MM.1S (cell line): ENCODE measurements at regions not wholly inside any gene's neighbourhood (a gene's known extent, or its start where the extent isn't known, plus 50 kb on each side); places are given as distances from the start of the nearest gene placed in this dataset.

Source experiments
- DNase-seq: peaks from one replicate; pipeline ENCODE4 v3.0.0-alpha.2; 2015
- H2AFZ ChIP-seq: fragments of 300-600 bp; sonication (generic); 2 replicates; pipeline ENCODE4 v1.6.0; 2016; ENCODE audit warnings: antibody characterized with exemption, low read length
- H3F3A ChIP-seq: fragments of 300-600 bp; sonication (generic); 2 replicates; pipeline ENCODE4 v1.6.1; 2016; ENCODE audit warnings: mild to moderate bottlenecking, antibody characterized with exemption, low read length, moderate library complexity, mixed read lengths; ENCODE audit not compliant: insufficient read depth
- H3K27ac ChIP-seq: fragments of 300-600 bp; sonication (generic); 2 replicates; pipeline ENCODE4 v1.5.1; 2016; ENCODE audit warnings: mild to moderate bottlenecking, low read length
- H3K27me3 ChIP-seq: fragments of 300-600 bp; sonication (generic); replicated peaks from 2 replicates; pipeline ENCODE4 v1.6.0; 2016; ENCODE audit warnings: low read length; ENCODE audit not compliant: insufficient read depth
- H3K36me3 ChIP-seq: fragments of 300-600 bp; sonication (generic); replicated peaks from 2 replicates; pipeline ENCODE4 v1.6.1; 2016; ENCODE audit warnings: mild to moderate bottlenecking, low read length, mixed read lengths; ENCODE audit not compliant: insufficient read depth
- H3K4me1 ChIP-seq: fragments of 300-600 bp; sonication (generic); 2 replicates; pipeline ENCODE4 v1.6.1; 2016; ENCODE audit warnings: low read length, mixed read lengths
- H3K4me2 ChIP-seq: fragments of 300-600 bp; sonication (generic); 2 replicates; pipeline ENCODE4 v1.6.0; 2016; ENCODE audit warnings: low read depth, low read length
- H3K4me3 ChIP-seq: fragments of 300-600 bp; sonication (generic); 2 replicates; pipeline ENCODE4 v1.5.1; 2016; ENCODE audit warnings: low read length, mixed read lengths
- H3K79me2 ChIP-seq: fragments of 300-600 bp; sonication (generic); 2 replicates; pipeline ENCODE4 v1.6.1; 2016; ENCODE audit warnings: mixed run types, low read length, mixed read lengths
- H3K9ac ChIP-seq: fragments of 300-600 bp; sonication (generic); 2 replicates; pipeline ENCODE4 v1.6.1; 2016; ENCODE audit warnings: low read length, mixed read lengths
- H3K9me2 ChIP-seq: fragments of 300-600 bp; sonication (generic); replicated peaks from 2 replicates; pipeline ENCODE4 v1.6.1; 2016; ENCODE audit warnings: mild to moderate bottlenecking, low read length, mixed read lengths; ENCODE audit not compliant: insufficient read depth
- H3K9me3 ChIP-seq: fragments of 300-600 bp; sonication (generic); replicated peaks from 2 replicates; pipeline ENCODE4 v1.6.1; 2016; ENCODE audit warnings: mild to moderate bottlenecking, low read length, mixed read lengths; ENCODE audit not compliant: insufficient read depth
- H4K20me1 ChIP-seq: fragments of 300-600 bp; sonication (generic); 2 replicates; pipeline ENCODE4 v1.6.1; 2016; ENCODE audit warnings: mild to moderate bottlenecking, low read length, moderate library complexity, mixed read lengths; ENCODE audit not compliant: insufficient read depth
- EZH2 ChIP-seq: fragments of 300-600 bp; sonication (generic); optimal IDR thresholded peaks from 2 replicates; pipeline ENCODE3; 2017; ENCODE audit warnings: low read depth, mild to moderate bottlenecking, antibody characterized with exemption, low read length, mixed read lengths
- EZH2phosphoT487 ChIP-seq: fragments of 300-600 bp; sonication (generic); IDR thresholded peaks from 2 replicates; pipeline ENCODE4 v1.6.1; 2018; ENCODE audit warnings: antibody characterized with exemption, low read length
- TF ChIP-seq, protein P1 (sequence below): fragments of 300-600 bp; sonication (generic); IDR thresholded peaks from 2 replicates; pipeline ENCODE4 v1.5.1; 2016; ENCODE audit warnings: antibody characterized with exemption, low read length, mixed read lengths

DNA sequence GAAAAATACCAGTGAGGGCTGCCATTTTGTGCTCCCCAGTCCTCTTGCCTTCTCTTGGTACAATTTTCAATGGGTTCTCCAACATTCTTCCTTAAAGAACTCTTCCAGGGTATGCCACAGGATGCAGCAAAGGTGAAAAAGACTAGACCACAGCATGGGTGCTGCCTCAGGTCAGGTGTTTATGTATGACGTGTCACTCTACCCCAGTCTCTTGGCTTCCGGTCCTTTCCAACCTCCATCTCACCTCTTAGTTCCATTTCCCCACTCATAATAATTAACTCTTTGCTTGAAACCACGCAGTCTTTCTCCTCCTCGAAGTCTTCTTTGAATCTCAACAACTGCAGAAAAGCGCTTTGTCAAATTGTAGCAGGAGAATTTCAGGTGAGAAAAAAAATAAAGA, 104.7 kb upstream of the TBC1D5 start:
- DNase-seq, result no peak
- no peaks in the 10 kb centered on the region for H3K9me2 ChIP-seq
- no peaks in the 10 kb centered on the region for H3K9me3 ChIP-seq
- no peak overlapping the region for H3K4me2 ChIP-seq
- H2AFZ ChIP-seq, result no peak overlapping the region
- H3F3A ChIP-seq, result no peaks in the 10 kb centered on the region
- TF ChIP-seq EZH2phosphoT487 (no peak), EZH2 (no peak)
- TF ChIP-seq, protein P1, sequence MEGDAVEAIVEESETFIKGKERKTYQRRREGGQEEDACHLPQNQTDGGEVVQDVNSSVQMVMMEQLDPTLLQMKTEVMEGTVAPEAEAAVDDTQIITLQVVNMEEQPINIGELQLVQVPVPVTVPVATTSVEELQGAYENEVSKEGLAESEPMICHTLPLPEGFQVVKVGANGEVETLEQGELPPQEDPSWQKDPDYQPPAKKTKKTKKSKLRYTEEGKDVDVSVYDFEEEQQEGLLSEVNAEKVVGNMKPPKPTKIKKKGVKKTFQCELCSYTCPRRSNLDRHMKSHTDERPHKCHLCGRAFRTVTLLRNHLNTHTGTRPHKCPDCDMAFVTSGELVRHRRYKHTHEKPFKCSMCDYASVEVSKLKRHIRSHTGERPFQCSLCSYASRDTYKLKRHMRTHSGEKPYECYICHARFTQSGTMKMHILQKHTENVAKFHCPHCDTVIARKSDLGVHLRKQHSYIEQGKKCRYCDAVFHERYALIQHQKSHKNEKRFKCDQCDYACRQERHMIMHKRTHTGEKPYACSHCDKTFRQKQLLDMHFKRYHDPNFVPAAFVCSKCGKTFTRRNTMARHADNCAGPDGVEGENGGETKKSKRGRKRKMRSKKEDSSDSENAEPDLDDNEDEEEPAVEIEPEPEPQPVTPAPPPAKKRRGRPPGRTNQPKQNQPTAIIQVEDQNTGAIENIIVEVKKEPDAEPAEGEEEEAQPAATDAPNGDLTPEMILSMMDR, result no peak
- no peak overlapping the region for H3K27ac ChIP-seq
- no peaks in the 10 kb centered on the region for H4K20me1 ChIP-seq
- H3K4me1 ChIP-seq, result peaks cover under 1% of the 10 kb centered on the region
- no peaks in the 10 kb centered on the region for H3K79me2 ChIP-seq
- no peaks in the 10 kb centered on the region for H3K36me3 ChIP-seq
- H3K4me3 ChIP-seq, result no peak overlapping the region
- no peaks in the 10 kb centered on the region for H3K27me3 ChIP-seq
- no peak overlapping the region for H3K9ac ChIP-seq

DNA sequence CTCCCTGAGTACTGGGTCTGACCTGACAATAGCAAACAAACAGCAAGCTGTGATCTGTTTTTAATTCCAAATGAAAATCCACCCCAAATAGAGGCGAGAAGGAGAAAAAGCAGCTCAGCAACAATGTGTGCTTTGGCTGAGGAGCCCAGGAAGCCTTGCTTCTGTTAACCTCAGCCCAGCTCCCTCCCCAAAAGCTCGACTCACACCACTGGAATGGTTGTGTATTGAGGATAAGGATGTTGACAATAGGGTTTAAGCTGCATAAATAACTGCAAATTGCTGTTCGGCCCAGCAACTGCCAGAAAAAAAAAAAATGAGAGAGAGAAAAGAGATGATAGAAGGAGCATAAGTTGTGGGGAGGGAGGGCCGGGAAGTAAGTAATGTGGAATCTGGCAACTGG, 104.0 kb upstream of the TBC1D5 start:
- Histone ChIP-seq H3F3A (no peaks in the 10 kb centered on the region), H3K9me2 (no peaks in the 10 kb centered on the region), H3K9me3 (no peaks in the 10 kb centered on the region), H3K4me1 (no peaks in the 10 kb centered on the region), H3K36me3 (no peaks in the 10 kb centered on the region), H3K4me2 (no peak overlapping the region), H4K20me1 (no peaks in the 10 kb centered on the region), H3K27me3 (no peaks in the 10 kb centered on the region), H2AFZ (no peak overlapping the region), H3K27ac (no peak overlapping the region), H3K4me3 (no peak overlapping the region), H3K79me2 (no peaks in the 10 kb centered on the region), H3K9ac (no peak overlapping the region)
- DNase-seq, result no peak
- TF ChIP-seq, protein P1, result no peak
- no peak for TF ChIP-seq EZH2phosphoT487
- TF ChIP-seq EZH2, result no peak

DNA sequence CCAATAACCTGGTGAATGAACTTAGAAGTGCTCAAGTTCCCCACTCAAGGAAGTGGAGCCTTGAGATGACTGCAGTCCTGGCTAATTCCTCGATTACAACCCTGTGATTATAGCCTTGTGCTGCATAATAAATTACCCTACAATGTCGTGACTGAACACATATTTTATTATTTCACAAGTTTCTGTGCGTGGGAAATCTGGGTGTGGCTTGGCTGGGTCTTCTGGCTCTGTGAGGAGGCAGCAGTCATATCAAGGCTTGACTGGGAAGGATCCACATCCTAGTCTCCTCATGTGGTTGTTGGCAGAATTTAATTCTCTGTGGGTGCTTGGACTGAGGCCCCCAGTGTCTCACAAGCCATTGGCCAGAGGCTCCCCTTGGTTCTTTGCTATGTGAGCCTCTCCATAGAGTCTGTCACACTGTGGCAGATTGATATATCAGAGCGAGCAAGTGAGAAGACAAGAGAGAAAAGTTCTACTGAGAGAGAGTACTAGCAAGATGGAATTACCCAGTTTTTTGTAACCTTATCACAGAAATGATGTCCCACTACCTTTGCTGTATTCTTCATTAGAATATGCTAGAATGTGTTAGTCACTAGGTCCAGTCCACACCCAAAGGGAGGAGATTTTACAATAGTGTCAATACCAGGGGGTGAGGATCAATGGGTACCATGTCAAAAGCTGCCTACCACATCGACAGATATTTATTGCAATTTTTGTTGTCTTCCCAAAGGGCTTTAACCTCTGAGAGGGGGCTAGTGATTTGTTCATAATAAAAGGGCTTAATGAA, 102.8 kb upstream of the TBC1D5 start:
- H2AFZ ChIP-seq, result no peak overlapping the region
- no peak for DNase-seq
- H3K79me2 ChIP-seq, result no peaks in the 10 kb centered on the region
- no peak overlapping the region for H3K4me3 ChIP-seq
- no peaks in the 10 kb centered on the region for H3K9me2 ChIP-seq
- H3K27me3 ChIP-seq, result no peaks in the 10 kb centered on the region
- no peaks in the 10 kb centered on the region for H3K36me3 ChIP-seq
- H3K4me2 ChIP-seq, result no peak overlapping the region
- H4K20me1 ChIP-seq, result no peaks in the 10 kb centered on the region
- H3K9ac ChIP-seq, result no peak overlapping the region
- TF ChIP-seq EZH2 (no peak), EZH2phosphoT487 (no peak)
- TF ChIP-seq, protein P1, result no peak
- no peaks in the 10 kb centered on the region for H3K9me3 ChIP-seq
- H3K27ac ChIP-seq, result no peak overlapping the region
- H3F3A ChIP-seq, result no peaks in the 10 kb centered on the region
- H3K4me1 ChIP-seq, result no peaks in the 10 kb centered on the region
